Endometrial microvascular endothelial cells (primary cell): ENCODE measurements at regions not wholly inside any gene's neighbourhood (a gene's known extent, or its start where the extent isn't known, plus 50 kb on each side); places are given as distances from the start of the nearest gene placed in this dataset.

Source experiments
- in situ Hi-C: cut with HindIII; loops from 2 replicates; pipeline ENCODE4 v1.10.0; 2017; ENCODE audit warnings: low sequenced_read_pairs, low pct_unique_long_range_greater_than_20kb; ENCODE audit errors: inconsistent ontology term

- in situ Hi-C loops = no loop called here
Observed at GRCh38 chr9:135260221-135261180, 173.0 kb downstream of the OLFM1 start.

GRCh38 chr9:135262248-135262647, 174.8 kb downstream of the OLFM1 start:
- in situ Hi-C loops = no loop called here

GRCh38 chr9:135263511-135263910, 176.0 kb downstream of the OLFM1 start:
- in situ Hi-C loops = no loop called here

GRCh38 chr9:135265931-135266330, 178.5 kb downstream of the OLFM1 start:
- in situ Hi-C loops = no loop called here

GRCh38 chr9:135267191-135267809, 179.8 kb downstream of the OLFM1 start:
- in situ Hi-C loops = no loop called here

- in situ Hi-C loops = no loop called here
Observed at GRCh38 chr9:135268031-135268430, 180.6 kb downstream of the OLFM1 start.

GRCh38 chr9:135268981-135269380, 181.5 kb downstream of the OLFM1 start:
- in situ Hi-C loops = no loop called here

- in situ Hi-C loops = no loop called here
Observed at GRCh38 chr9:135269912-135270830, 182.7 kb downstream of the OLFM1 start.

GRCh38 chr9:135271425-135271824, 184.0 kb downstream of the OLFM1 start:
- in situ Hi-C loops = no loop called here

GRCh38 chr9:135272608-135273007, 185.1 kb downstream of the OLFM1 start:
- in situ Hi-C loops = no loop called here

- in situ Hi-C loops = no loop called here
Observed at GRCh38 chr9:135273008-135273407, 185.5 kb downstream of the OLFM1 start.

- in situ Hi-C loops = no loop called here
Observed at GRCh38 chr9:135275163-135275562, 187.7 kb downstream of the OLFM1 start.

- in situ Hi-C loops = no loop called here
Observed at GRCh38 chr9:135275571-135276289, 188.3 kb downstream of the OLFM1 start.

GRCh38 chr9:135277219-135278201, 190.0 kb downstream of the OLFM1 start:
- in situ Hi-C loops = no loop called here

GRCh38 chr9:135278586-135278985, 191.1 kb downstream of the OLFM1 start:
- in situ Hi-C loops = no loop called here

GRCh38 chr9:135279385-135279784, 191.9 kb downstream of the OLFM1 start:
- in situ Hi-C loops = no loop called here

- in situ Hi-C loops = no loop called here
Observed at GRCh38 chr9:135279834-135280393, 192.4 kb downstream of the OLFM1 start.
